Vagina (tissue), 2 donors: ENCODE measurements at regions not wholly inside any gene's neighbourhood (a gene's known extent, or its start where the extent isn't known, plus 50 kb on each side); places are given as distances from the start of the nearest gene placed in this dataset.

ENCODE experiments used
- DNase-seq, 2 donors: peaks; one replicate each; pipeline ENCODE4 v3.0.0-alpha.2; 2017; ENCODE audit errors: extremely low spot score in 2 of 2
- H3K27ac ChIP-seq: fragments of 200-600 bp; sonication (generic); one replicate; pipeline ENCODE4 v1.5.1; 2019
- H3K27me3 ChIP-seq: fragments of 200-600 bp; sonication (generic); one replicate; pipeline ENCODE4 v1.5.1; 2019
- H3K36me3 ChIP-seq, 2 donors: fragments of 200-600 bp; sonication (generic); one replicate each; pipeline ENCODE4 v1.5.1; 2017 to 2019
- H3K4me1 ChIP-seq: fragments of 200-600 bp; sonication (generic); one replicate; pipeline ENCODE4 v1.5.1; 2019
- H3K4me3 ChIP-seq, 2 donors: fragments of 200-600 bp; sonication (generic); 1 replicate in 1 of 2; 2 replicates in 1 of 2; pipeline ENCODE4 v1.5.1; 2016 to 2019
- H3K9me3 ChIP-seq: fragments of 200-600 bp; sonication (generic); one replicate; pipeline ENCODE4 v1.5.1; 2019
- POLR2A ChIP-seq, 2 donors: fragments of 450-650 bp; IDR thresholded peaks; one replicate each; pipeline ENCODE4 v1.6.1; 2017; ENCODE audit warnings: antibody characterized with exemption in 2 of 2, mild to moderate bottlenecking in 2 of 2, moderate library complexity in 2 of 2
- POLR2AphosphoS5 ChIP-seq, 2 donors: sonication (generic); formaldehyde crosslinking; IDR thresholded peaks; one replicate each; pipeline ENCODE4 v1.9.0; 2017; ENCODE audit warnings: antibody characterized with exemption in 2 of 2, mild to moderate bottlenecking in 2 of 2, low read depth in 1 of 2; ENCODE audit not compliant: insufficient read depth in 1 of 2
- intact Hi-C: fragments of 100-400 bp; cut with DNase I; formaldehyde crosslinking; loops from one replicate; pipeline ENCODE4 v1.15.1; 2023
- TF ChIP-seq, protein P1 (sequence below), 3 experiments: fragments of 450-650 bp in 2 of 3; fragments of 200-600 bp in 1 of 3; sonication (generic) in 1 of 3; IDR thresholded peaks; one replicate each; pipeline ENCODE4 v1.5.1; 2017 to 2019; ENCODE audit warnings: antibody characterized with exemption in 3 of 3, mild to moderate bottlenecking in 2 of 3, moderate library complexity in 2 of 3

DNA sequence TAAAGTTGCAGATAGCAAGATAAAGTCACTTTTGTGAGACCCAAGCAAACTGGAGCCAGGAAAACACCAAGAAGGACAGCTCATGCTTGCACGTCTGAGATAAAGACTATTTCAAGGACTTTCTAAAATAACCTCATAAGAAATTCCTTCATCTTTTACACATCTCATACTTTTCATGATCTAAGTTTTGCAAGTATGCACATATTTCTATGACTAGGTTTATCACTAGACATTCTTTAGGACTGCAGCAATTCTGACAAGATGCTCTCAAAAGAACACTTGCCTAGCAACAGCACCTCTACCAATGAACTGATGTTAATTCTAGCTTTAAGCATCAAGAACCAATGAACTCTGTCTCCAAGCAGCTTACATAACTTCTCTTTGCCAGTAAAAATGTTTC lies 457.6 kb downstream of the SEMA3D start:
- Histone ChIP-seq H3K4me3 (no peak overlapping the region), H3K4me1 (no peaks in the 10 kb centered on the region), H3K36me3 (no peaks in the 10 kb centered on the region), H3K27ac (no peak overlapping the region), H3K9me3 (no peaks in the 10 kb centered on the region), H3K27me3 (no peaks in the 10 kb centered on the region)
- no peak for TF ChIP-seq POLR2AphosphoS5 (IDR thresholded peaks at IDR 0.05; ENCODE audit: insufficient read depth in 1 of 2, low read depth in 1 of 2)
- no peak for TF ChIP-seq POLR2A (IDR thresholded peaks at IDR 0.05)
- TF ChIP-seq, protein P1, sequence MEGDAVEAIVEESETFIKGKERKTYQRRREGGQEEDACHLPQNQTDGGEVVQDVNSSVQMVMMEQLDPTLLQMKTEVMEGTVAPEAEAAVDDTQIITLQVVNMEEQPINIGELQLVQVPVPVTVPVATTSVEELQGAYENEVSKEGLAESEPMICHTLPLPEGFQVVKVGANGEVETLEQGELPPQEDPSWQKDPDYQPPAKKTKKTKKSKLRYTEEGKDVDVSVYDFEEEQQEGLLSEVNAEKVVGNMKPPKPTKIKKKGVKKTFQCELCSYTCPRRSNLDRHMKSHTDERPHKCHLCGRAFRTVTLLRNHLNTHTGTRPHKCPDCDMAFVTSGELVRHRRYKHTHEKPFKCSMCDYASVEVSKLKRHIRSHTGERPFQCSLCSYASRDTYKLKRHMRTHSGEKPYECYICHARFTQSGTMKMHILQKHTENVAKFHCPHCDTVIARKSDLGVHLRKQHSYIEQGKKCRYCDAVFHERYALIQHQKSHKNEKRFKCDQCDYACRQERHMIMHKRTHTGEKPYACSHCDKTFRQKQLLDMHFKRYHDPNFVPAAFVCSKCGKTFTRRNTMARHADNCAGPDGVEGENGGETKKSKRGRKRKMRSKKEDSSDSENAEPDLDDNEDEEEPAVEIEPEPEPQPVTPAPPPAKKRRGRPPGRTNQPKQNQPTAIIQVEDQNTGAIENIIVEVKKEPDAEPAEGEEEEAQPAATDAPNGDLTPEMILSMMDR (IDR thresholded peaks at IDR 0.05): no peak
- intact Hi-C loops: no loop called here
- no peak for DNase-seq

DNA sequence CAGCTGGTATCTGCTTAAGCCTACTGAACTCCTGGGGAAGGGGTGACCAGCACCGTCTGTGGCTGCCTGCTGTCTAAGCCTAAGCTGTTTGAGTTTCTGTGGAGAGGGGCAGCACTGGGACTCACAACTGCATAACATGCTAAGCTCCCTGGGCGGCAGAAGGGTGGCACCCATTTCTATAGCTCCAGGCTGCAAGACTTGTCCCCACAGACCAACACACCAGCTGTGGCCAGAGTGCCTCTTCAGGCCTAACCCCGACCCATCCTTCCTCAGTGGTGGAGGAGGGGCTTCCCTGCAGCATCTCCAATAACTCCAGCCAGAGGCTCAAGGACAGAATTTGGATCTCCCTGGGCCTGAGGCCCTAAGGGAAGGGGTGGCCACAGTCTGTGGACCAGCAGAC lies 464.1 kb downstream of the SEMA3D start:
- Histone ChIP-seq H3K4me3 (no peak overlapping the region), H3K27me3 (no peaks in the 10 kb centered on the region), H3K4me1 (no peaks in the 10 kb centered on the region), H3K27ac (no peak overlapping the region), H3K36me3 (no peaks in the 10 kb centered on the region), H3K9me3 (no peaks in the 10 kb centered on the region)
- DNase-seq: no peak
- intact Hi-C loops: no loop called here
- TF ChIP-seq POLR2A (IDR thresholded peaks at IDR 0.05) (no peak), POLR2AphosphoS5 (IDR thresholded peaks at IDR 0.05; ENCODE audit: insufficient read depth in 1 of 2, low read depth in 1 of 2) (no peak)
- TF ChIP-seq, protein P1 (IDR thresholded peaks at IDR 0.05): no peak

- Histone ChIP-seq H3K9me3 (no peaks in the 10 kb centered on the region), H3K27ac (no peak overlapping the region), H3K27me3 (no peaks in the 10 kb centered on the region), H3K4me1 (no peaks in the 10 kb centered on the region), H3K4me3 (no peak overlapping the region), H3K36me3 (no peaks in the 10 kb centered on the region)
- no peak for DNase-seq
- intact Hi-C loops: no loop called here
- TF ChIP-seq POLR2AphosphoS5 (IDR thresholded peaks at IDR 0.05; ENCODE audit: insufficient read depth in 1 of 2, low read depth in 1 of 2): no peak
- TF ChIP-seq POLR2A (IDR thresholded peaks at IDR 0.05): no peak
- TF ChIP-seq, protein P1 (IDR thresholded peaks at IDR 0.05): no peak
Measured at GRCh38 chr7:84722086-84722485, 464.8 kb downstream of the SEMA3D start.

DNA sequence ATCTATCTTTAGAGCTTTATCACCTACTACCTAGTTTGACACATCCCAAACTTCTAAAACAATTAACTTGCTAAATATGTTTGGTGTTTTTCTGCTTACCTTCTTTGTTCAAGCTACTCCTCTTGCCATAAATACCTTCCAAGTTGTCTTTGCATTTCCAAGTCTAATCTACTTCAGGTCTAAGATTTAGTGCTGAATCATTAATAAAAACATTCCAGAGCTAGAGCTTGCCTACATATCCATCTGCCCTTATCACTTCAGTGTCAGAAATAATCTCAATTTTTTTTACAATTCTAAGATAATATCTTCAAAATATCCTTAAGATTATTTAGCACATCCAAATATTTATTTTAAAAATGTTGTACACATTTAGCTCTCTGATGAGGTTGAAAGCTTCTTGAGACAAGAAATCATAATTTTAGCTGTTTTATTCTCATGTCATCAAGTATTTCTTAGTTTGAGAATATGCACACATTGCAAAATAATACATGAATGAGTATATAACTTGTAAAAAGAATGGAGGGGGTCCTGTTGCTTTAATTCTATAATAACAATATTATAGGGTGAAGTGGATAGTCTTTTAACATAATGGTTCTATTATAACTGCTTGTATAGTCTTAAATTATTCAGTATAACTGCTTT lies 466.3 kb downstream of the SEMA3D start:
- Histone ChIP-seq H3K27me3 (no peaks in the 10 kb centered on the region), H3K36me3 (no peaks in the 10 kb centered on the region), H3K27ac (no peak overlapping the region), H3K9me3 (no peaks in the 10 kb centered on the region), H3K4me3 (no peak overlapping the region), H3K4me1 (no peaks in the 10 kb centered on the region)
- no peak for TF ChIP-seq POLR2A (IDR thresholded peaks at IDR 0.05)
- TF ChIP-seq, protein P1 (IDR thresholded peaks at IDR 0.05): no peak
- TF ChIP-seq POLR2AphosphoS5 (IDR thresholded peaks at IDR 0.05; ENCODE audit: insufficient read depth in 1 of 2, low read depth in 1 of 2): no peak
- DNase-seq: no peak
- intact Hi-C loops: no loop called here

DNA sequence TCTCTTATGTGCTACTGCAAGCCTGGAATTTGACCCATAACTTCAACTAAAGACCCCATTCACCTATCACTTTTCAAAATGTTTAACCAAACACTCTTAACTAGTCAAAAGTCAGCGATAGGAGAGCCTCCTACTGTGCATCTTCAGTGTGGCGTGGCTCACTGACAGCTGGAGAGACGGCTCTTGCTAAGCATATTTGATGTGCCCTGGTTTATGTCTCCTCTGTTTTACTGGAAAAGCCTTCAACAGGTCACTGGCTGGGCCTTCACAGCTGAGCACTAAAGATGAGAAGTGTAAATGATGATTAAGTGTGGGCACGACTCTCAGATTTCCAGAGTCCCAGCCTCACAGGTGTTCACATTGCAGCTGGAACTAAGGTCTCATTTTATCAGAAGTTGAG lies 472.1 kb downstream of the SEMA3D start:
- Histone ChIP-seq H3K9me3 (no peaks in the 10 kb centered on the region), H3K4me3 (no peak overlapping the region), H3K27me3 (no peaks in the 10 kb centered on the region), H3K4me1 (no peaks in the 10 kb centered on the region), H3K36me3 (no peaks in the 10 kb centered on the region), H3K27ac (no peak overlapping the region)
- intact Hi-C loops: no loop called here
- DNase-seq: no peak
- no peak for TF ChIP-seq POLR2A (IDR thresholded peaks at IDR 0.05)
- TF ChIP-seq POLR2AphosphoS5 (IDR thresholded peaks at IDR 0.05; ENCODE audit: insufficient read depth in 1 of 2, low read depth in 1 of 2): no peak
- TF ChIP-seq, protein P1 (IDR thresholded peaks at IDR 0.05): no peak
